IMR-90 (cell line): ENCODE measurements at regions not wholly inside any gene's neighbourhood (a gene's known extent, or its start where the extent isn't known, plus 50 kb on each side); places are given as distances from the start of the nearest gene placed in this dataset.

Experiments used
- ATAC-seq: fragments of 200-7000 bp; cut with Tn5 transposase; 2 replicates; pipeline ENCODE4 v1.9.1; 2020; ENCODE audit warnings: low read depth, mild to moderate bottlenecking, moderate library complexity
- BruUV-seq: library from RNA; stranded (reverse); fragments of 400-500 nt; replicated peaks from 2 replicates; lab custom pipeline; 2021; lab: Mats Ljungman, UMichigan
- CTCF ChIA-PET: fragments of 300-600 bp; formaldehyde crosslinking; extraction: SDS; loops from one replicate; lab custom pipeline; 2021; ENCODE audit warnings: antibody characterized with exemption; lab: Yijun Ruan, JAX
- POLR2A ChIA-PET: fragments of 300-600 bp; sonication (Branson Sonifier 250); formaldehyde crosslinking; loops from one replicate; lab custom pipeline; 2022; ENCODE audit warnings: antibody characterized with exemption; ENCODE audit not compliant: unreplicated experiment; lab: Charles Lee
- DNase-seq: peaks from one replicate; pipeline ENCODE4 v3.0.0; 2013
- H2AFZ ChIP-seq: replicated peaks from 2 replicates; pipeline ENCODE3; 2013; ENCODE audit warnings: low read length, mild to moderate bottlenecking; ENCODE audit not compliant: poor library complexity
- H2AK5ac ChIP-seq: 2 replicates; pipeline ENCODE4 v1.6.1; 2013; ENCODE audit warnings: low read depth, low read length, inconsistent platforms
- H2AK9ac ChIP-seq: replicated peaks from 2 replicates; pipeline ENCODE3; 2013; ENCODE audit warnings: mild to moderate bottlenecking, low read depth, low read length, moderate library complexity; ENCODE audit not compliant: poor library complexity
- H2BK120ac ChIP-seq: 2 replicates; pipeline ENCODE4 v1.6.1; 2013; ENCODE audit warnings: low read depth, low read length, inconsistent platforms
- H2BK15ac ChIP-seq: 3 replicates; pipeline ENCODE4 v1.6.1; 2013; ENCODE audit warnings: low read depth, low read length, inconsistent platforms
- H2BK20ac ChIP-seq: 2 replicates; pipeline ENCODE4 v1.6.1; 2013; ENCODE audit warnings: low read depth, mild to moderate bottlenecking, inconsistent platforms, low read length, moderate library complexity
- H2BK5ac ChIP-seq: 2 replicates; pipeline ENCODE4 v1.6.1; 2013; ENCODE audit warnings: mild to moderate bottlenecking, low read depth, low read length, inconsistent platforms; ENCODE audit not compliant: poor library complexity, severe bottlenecking
- H3K14ac ChIP-seq: replicated peaks from 2 replicates; pipeline ENCODE4 v1.6.1; 2013; ENCODE audit warnings: low read depth, low read length, inconsistent platforms
- H3K18ac ChIP-seq: 2 replicates; pipeline ENCODE4 v1.6.1; 2013; ENCODE audit warnings: low read depth, low read length, control low read depth
- H3K23ac ChIP-seq: 2 replicates; pipeline ENCODE4 v1.6.1; 2013; ENCODE audit warnings: low read depth, low read length, inconsistent platforms
- H3K27ac ChIP-seq: 2 replicates; pipeline ENCODE4 v1.5.1; 2013; ENCODE audit warnings: mild to moderate bottlenecking, control low read depth, low read length; ENCODE audit not compliant: insufficient read depth
- H3K27me3 ChIP-seq: 2 replicates; pipeline ENCODE4 v1.6.1; 2013; ENCODE audit warnings: low read length; ENCODE audit not compliant: control insufficient read depth, insufficient read depth
- H3K36me3 ChIP-seq: 2 replicates; pipeline ENCODE4 v1.6.1; 2013; ENCODE audit warnings: low read length, mixed read lengths; ENCODE audit not compliant: control insufficient read depth, insufficient read depth
- H3K4ac ChIP-seq: 2 replicates; pipeline ENCODE4 v1.6.1; 2013; ENCODE audit warnings: low read depth, low read length, inconsistent platforms
- H3K4me1 ChIP-seq: 2 replicates; pipeline ENCODE4 v1.6.1; 2013; ENCODE audit warnings: low read length, mixed read lengths; ENCODE audit not compliant: control insufficient read depth, insufficient read depth
- H3K4me2 ChIP-seq: 2 replicates; pipeline ENCODE4 v1.6.1; 2013; ENCODE audit warnings: low read depth, mild to moderate bottlenecking, control low read depth, low read length, moderate library complexity
- H3K4me3 ChIP-seq: 2 replicates; pipeline ENCODE4 v1.5.1; 2013; ENCODE audit warnings: low read depth, mild to moderate bottlenecking, control low read depth, low read length, moderate library complexity; ENCODE audit not compliant: insufficient read depth
- H3K56ac ChIP-seq: 2 replicates; pipeline ENCODE4 v1.6.1; 2013; ENCODE audit warnings: low read length, inconsistent platforms; ENCODE audit not compliant: insufficient read depth; ENCODE audit errors: extremely low read depth
- H3K79me1 ChIP-seq, 2 experiments: 2 replicates each; pipeline ENCODE4 v1.6.1; 2013; ENCODE audit warnings: low read length in 2 of 2, inconsistent platforms in 1 of 2, low read depth in 1 of 2
- H3K9ac ChIP-seq: 2 replicates; pipeline ENCODE4 v1.6.1; 2013; ENCODE audit warnings: low read depth, low read length, control low read depth
- H3K9me1 ChIP-seq: 2 replicates; pipeline ENCODE4 v1.6.1; 2013; ENCODE audit warnings: low read length, inconsistent platforms; ENCODE audit not compliant: insufficient read depth
- H3K9me3 ChIP-seq: 2 replicates; pipeline ENCODE4 v1.6.1; 2013; ENCODE audit warnings: low read length; ENCODE audit not compliant: control insufficient read depth, insufficient read depth
- H4K20me1 ChIP-seq: 2 replicates; pipeline ENCODE4 v1.6.1; 2013; ENCODE audit warnings: low read length, inconsistent platforms; ENCODE audit not compliant: insufficient read depth
- H4K5ac ChIP-seq: 2 replicates; pipeline ENCODE4 v1.6.1; 2013; ENCODE audit warnings: mild to moderate bottlenecking, low read depth, low read length, control low read depth
- H4K8ac ChIP-seq, 2 experiments: 2 replicates each; pipeline ENCODE4 v1.6.1; 2013; ENCODE audit warnings: low read depth in 2 of 2, low read length in 2 of 2, control low read depth in 1 of 2, inconsistent platforms in 1 of 2
- H4K91ac ChIP-seq: 2 replicates; pipeline ENCODE4 v1.6.1; 2013; ENCODE audit warnings: low read depth, low read length, inconsistent platforms; ENCODE audit not compliant: insufficient read depth
- FOS ChIP-seq: fragments of 150-350 bp; IDR thresholded peaks from 2 replicates; pipeline ENCODE4 v1.6.1; 2016; ENCODE audit warnings: low read depth, low read length
- MAFK ChIP-seq: IDR thresholded peaks from 2 replicates; pipeline ENCODE4 v1.6.1; 2012; ENCODE audit warnings: low read depth, low read length, improper control_type of control experiment
- WGBS, 2 experiments: methylation state at CpG; one replicate each; pipeline versions ENCODE4 v1.1.5 to v1.1.7; 2013; ENCODE audit warnings: missing lambda C conversion rate in 2 of 2; ENCODE audit not compliant: insufficient read length in 1 of 2; ENCODE audit errors: extremely low coverage in 2 of 2; 5-methylcytosine and 5-hydroxymethylcytosine counted together
- dilution Hi-C: fragments of 300-500 bp; cut with HindIII; formaldehyde crosslinking; loops from one replicate; pipeline ENCODE4 v1.14.3; 2018; ENCODE audit warnings: low sequenced_read_pairs; ENCODE audit not compliant: unreplicated experiment
- in situ Hi-C: fragments of 300-500 bp; cut with MboI; formaldehyde crosslinking; loops from 3 replicates; pipeline ENCODE4 v1.14.3; 2019; ENCODE audit warnings: low sequenced_read_pairs, inconsistent platforms, mixed read lengths
- intact Hi-C: fragments of 100-400 bp; cut with micrococcal nuclease; formaldehyde crosslinking; loops from 2 replicates; pipeline ENCODE4 v1.10.0; 2022

GRCh38 chr1:104878203-104878909 lies 1128.7 kb downstream of the AMY1C start:
- no peak overlapping the region for H2BK20ac ChIP-seq
- BruUV-seq: no TSS peak
- ATAC-seq (no peak), DNase-seq (no peak)
- H4K5ac ChIP-seq: no peak overlapping the region
- H3K4me1 ChIP-seq: no peaks in the 10 kb centered on the region
- no peaks in the 10 kb centered on the region for H3K36me3 ChIP-seq
- no peak for TF ChIP-seq MAFK
- no peak for TF ChIP-seq FOS
- CTCF ChIA-PET: no interaction called here
- no peaks in the 10 kb centered on the region for H3K27me3 ChIP-seq
- intact Hi-C loops: no loop called here
- dilution Hi-C loops: no loop called here
- POLR2A ChIA-PET: no interaction called here
- no peak overlapping the region for H2BK5ac ChIP-seq
- H3K23ac ChIP-seq: no peak overlapping the region
- H4K91ac ChIP-seq: no peak overlapping the region
- no peak overlapping the region for H3K4me3 ChIP-seq
- in situ Hi-C loops: no loop called here
- H3K27ac ChIP-seq: no peak overlapping the region
- H3K56ac ChIP-seq: no peak overlapping the region
- no peaks in the 10 kb centered on the region for H4K20me1 ChIP-seq
- peaks cover 4% of the 10 kb centered on the region for H3K9me3 ChIP-seq
- H3K14ac ChIP-seq: no peak overlapping the region
- H3K9ac ChIP-seq: no peak overlapping the region
- no peak overlapping the region for H4K8ac ChIP-seq
- 40% methylated on average over 1 of the region's 5 CpGs; no CpG with 5 or more reads in 1 of the 2 experiments for WGBS, 2 experiments
- no peak overlapping the region for H2AK9ac ChIP-seq
- H3K4me2 ChIP-seq: no peak overlapping the region
- H2AK5ac ChIP-seq: no peak overlapping the region
- H3K79me1 ChIP-seq: no peaks in the 10 kb centered on the region
- no peak overlapping the region for H2BK120ac ChIP-seq
- no peak overlapping the region for H3K18ac ChIP-seq
- no peak overlapping the region for H2BK15ac ChIP-seq
- H3K4ac ChIP-seq: no peak overlapping the region
- H3K9me1 ChIP-seq: no peaks in the 10 kb centered on the region
- no peak overlapping the region for H2AFZ ChIP-seq
